ENCODE measurements at regions not wholly inside any gene's neighbourhood (a gene's known extent, or its start where the extent isn't known, plus 50 kb on each side); places are given as distances from the start of the nearest gene placed in this dataset.
A peak's percentile ranks its signal among the peaks of the same experiment; 100 is the strongest.
"Not testable (repeated sequence)": the region's sequence is repeated elsewhere in the genome, so short reads cannot be mapped to it uniquely, and the experiment has no call there.

GRCh38 chr5:152456815-152457443, 51.9 kb upstream of the NMUR2 start:
- no peak for DNase-seq

GRCh38 chr5:152462021-152462721, 57.1 kb upstream of the NMUR2 start:
- DNase-seq, result no peak

GRCh38 chr5:152464048-152464447, 59.0 kb upstream of the NMUR2 start:
- DNase-seq, result no peak

DNA sequence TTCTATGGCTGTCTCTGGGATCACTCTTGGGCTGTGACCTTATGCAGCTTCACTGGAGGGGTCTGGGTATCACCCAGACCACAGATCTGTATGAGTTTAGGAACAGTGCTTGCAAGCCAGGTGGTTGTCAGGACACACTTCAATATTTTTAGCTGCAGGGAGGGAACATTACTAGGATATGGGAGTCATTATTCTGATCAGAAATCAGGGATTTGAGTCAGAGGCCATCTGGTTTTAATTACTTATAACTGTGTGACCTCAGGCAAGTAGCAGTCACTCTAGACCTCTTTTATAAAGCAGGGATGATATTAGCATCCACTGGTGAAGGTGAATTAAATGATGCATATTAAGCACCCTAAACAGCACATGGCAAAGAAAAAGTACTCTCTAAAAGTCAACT, 60.1 kb upstream of the NMUR2 start:
- DNase-seq, result no peak

DNA sequence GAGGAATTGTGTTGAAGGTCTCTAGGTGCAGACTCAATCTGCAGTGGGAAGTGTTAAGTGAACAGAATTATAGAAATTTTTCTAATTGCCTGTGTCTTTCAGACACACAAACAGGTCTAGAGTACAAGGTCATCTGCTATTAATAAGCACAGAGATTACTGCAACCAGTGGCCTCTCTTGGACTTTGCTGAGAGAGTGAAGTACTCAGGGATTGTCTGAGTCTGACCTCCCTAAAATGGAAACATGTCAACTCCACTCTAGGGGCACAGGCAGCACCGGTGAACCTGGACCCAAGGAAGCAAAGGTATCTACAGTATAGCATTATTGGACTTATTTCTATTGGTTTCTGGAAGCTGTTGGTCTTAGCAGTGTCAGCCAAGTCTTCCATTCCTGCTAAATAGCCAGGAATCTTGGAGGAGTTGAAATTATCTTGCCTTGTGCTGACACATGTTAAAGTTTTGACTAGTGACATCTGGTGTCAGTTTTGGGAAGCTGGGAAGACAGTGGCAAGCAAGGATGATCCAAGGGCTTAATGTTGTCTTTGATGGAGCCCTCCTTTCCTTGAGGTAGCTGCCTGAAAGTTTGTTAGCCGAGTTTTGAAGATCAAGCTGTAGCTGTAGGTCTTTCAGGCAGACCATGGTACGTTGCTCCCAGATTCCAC, 61.1 kb upstream of the NMUR2 start:
- DNase-seq, result no peak

- no peak for DNase-seq
Observed at GRCh38 chr5:152470167-152470566, 65.1 kb upstream of the NMUR2 start.

GRCh38 chr5:152472083-152472482, 67.0 kb upstream of the NMUR2 start:
- no peak for DNase-seq

DNA sequence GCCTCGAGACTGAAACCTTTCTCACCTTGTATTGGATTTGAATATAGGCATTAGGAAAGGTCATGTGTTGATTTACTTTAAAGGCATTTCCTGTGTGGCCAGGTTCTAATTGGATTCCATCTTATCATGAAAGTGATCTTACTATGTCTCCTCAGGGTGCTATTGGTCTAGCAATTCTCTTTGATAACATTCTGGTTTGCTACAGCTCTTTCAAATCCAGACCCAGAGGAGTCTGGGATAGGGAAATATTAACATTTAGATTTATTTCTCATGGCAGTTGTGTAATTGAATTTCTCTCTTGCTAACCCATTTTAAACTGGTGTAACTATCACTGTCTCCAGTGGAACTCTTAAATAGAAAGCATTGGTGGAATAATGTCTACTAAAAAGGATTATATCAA, 69.9 kb upstream of the NMUR2 start:
- no peak for DNase-seq

DNA sequence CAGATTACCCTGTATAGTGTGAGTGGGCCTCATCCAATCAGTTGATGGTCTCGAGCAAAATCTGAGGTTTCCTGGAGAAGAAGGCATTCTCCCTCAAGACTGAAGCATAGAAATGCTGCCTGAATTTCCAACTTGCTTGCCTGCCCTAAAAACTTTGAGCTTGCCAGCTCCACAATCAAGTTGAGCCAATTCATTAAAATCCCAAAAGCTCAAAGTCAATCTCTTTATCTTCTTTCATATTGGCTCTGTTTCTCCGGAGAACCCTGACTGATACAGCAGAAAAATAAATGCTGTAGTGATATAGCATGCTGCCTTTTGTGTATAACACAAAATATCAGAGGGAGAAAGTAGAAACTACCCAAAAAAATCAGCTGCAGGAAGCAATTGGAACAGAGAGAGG, 72.5 kb upstream of the NMUR2 start:
- no peak for DNase-seq

- DNase-seq, result not testable (repeated sequence)
Observed at GRCh38 chr5:152479866-152480265, 74.8 kb upstream of the NMUR2 start.

DNA sequence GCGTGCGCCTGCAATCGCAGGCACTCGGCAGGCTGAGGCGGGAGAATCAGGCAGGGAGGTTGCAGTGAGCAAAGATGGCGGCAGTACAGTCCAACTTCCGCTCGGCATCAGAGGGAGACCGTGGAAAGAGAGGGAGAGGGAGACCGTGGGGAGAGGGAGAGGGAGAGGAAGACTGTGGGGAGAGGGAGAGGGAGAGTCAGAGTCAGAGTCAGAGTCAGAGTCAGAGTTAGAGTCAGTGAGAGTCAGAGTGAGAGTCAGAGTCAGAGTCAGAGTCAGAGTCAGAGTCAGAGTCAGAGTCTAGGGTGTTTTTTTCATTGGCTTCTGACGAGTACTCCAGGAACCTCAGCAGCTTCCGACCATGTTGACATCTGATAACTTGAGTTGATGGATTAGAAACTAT, 75.6 kb upstream of the NMUR2 start:
- DNase-seq, result not testable (repeated sequence)

DNA sequence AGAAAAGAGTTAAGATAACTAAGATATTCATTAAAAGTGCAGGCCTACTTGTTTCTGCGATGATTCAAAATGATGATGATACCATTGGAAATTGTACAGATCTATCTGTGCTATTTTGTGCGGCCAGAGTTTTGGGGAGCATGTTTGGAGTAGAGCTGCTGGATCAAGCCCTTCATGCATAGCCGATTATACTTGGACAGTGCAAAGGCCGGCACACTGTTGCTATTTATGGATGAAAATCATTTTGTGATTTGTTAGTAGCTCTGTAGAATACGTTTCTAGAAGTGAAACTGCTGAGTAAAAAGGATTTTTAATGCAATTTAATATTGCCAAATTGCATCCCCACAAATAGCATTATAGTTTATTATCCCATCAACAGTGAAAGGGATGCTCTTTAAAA, 82.1 kb upstream of the NMUR2 start:
- no peak for DNase-seq

- DNase-seq, result peak; percentile 23
Observed at GRCh38 chr5:152488869-152489268, 83.8 kb upstream of the NMUR2 start.

DNA sequence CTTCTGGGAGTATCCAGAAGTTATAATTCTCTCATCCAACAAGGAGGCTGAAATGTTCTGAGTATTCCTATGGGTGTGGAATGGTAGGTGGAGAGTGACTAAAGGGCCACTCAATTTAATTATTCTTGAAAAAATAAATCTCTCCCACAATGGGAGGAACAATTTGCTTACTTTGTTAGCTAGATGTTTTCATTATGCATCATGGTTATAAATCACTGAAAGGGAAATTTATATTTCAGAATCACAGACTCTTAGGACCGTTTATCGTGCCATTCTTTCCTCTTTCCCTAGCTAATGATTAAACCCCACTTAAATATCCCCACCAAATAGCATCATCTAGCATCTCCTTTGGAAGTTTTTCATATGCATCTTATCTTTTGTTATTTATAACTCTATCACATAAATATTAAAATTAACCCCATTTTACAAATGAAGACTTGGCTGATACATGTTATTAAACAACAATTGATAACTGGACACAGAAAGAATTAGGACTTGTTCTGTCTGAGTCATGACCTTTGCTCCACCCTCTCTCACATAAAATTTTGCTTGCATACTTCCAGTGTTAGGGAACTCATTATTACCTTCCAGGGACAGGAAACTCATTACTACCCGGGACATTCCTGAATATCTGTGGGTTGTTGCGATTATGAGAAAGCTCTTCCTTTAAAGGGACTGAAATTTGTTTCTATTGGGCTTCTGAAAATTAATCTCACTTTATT, 94.9 kb upstream of the NMUR2 start:
- no peak for DNase-seq

DNA sequence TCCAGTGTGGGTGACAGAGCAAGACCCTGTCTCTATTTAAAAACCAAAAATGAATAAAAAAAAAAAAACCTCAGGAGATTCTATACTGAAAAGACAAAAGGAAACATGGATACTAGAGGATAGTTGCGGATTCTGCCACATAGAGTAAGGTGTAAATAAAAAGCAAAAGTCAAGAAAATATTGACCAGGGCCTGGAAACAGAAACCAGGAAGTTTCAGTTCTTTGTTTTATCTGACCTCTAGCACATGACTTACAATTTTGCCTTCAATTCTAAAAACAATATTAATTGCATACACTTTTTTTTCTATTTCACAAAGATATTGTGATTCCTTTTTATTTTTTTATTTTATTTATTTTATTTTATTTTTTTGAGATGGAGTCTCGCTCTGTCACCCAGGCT, 96.2 kb upstream of the NMUR2 start:
- peak; percentile 17 for DNase-seq

DNA sequence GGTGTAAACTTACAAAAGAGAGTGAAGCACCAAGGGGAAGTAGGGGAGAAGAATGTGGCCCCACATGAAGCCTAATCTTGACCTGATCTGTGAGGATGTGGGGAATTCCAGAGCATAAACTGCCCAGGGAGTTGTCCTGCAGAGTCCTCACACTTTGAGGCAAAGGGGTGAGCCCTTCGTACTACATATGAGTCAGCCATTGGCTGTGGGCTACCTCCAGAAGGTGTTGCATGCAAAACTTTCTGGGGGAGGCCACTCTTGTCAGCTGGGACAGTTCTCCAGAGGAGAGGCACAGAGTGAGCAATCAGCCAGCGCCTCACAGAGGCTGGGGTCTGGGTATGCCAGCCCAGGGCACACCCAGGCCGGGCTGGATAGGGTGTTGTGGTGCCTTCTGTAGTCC, 98.1 kb upstream of the NMUR2 start:
- no peak for DNase-seq

- peak; percentile 33 for DNase-seq
Observed at GRCh38 chr5:152505442-152506042, 100.5 kb upstream of the NMUR2 start.

DNA sequence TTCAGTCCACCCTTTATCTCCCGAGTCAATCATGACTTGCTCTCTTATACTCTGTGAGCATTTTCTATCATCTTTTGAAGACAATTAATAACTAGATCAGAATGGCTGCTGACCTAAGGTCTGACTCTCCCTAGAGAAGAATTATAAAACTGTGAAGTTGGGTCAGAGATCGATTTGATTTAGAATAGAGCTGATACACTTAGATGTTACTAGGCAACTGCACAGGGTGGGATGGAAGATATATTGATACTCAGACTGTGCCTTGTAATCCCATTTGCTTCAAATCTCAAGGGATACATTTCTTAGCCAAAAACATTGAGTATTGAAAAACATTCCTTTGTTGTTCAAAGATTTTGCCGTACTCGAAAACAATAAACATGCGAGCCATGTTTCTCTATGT, 106.0 kb upstream of the NMUR2 start:
- no peak for DNase-seq

GRCh38 chr5:152511531-152512132, 106.6 kb upstream of the NMUR2 start:
- DNase-seq, result no peak

DNA sequence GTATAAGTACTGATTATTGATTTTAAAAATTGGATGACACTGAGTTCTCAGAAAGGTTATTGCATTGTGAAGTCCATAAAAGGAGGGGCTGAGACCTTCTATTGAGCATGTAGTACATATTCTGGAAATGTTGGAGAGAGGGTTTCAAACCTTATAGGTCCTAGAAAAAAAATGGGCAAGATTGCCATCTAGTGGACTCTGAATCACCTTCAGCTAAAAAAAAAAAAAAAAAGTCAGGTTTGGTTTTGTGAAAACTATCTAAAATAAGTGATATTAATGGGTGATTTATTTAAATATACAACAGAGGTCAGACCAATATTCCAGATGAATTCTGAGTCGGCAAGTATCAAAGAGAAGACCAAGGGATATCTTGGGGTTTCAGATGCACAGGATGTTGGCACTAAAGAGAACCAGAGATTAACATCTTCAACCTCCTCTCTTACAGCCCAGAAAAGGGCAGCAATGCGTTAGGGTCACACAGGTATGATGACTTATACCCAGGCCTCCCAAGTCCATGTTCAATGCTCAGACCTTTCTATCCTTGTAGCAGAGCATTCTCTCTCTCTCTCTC, 109.8 kb upstream of the NMUR2 start:
- peak; percentile 28 for DNase-seq

DNA sequence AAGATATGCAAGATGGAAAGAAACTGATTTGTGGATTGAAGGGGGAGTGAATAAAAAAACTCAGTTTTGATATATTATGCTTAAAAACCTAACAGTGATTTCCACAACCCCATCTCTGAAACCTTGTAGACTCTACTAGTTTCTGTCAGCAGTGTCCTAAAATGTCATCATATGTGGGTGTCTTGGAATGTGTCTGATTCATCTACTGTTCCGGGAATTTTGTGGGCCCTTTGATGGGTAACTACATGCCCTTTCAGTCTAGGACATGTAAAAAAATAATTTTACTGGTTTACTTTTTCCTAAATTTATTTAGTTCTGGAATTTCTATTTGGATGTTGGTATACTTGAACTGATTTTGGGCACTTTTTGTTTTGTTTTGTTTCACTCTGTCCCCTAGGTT, 118.9 kb upstream of the NMUR2 start:
- DNase-seq, result no peak

DNA sequence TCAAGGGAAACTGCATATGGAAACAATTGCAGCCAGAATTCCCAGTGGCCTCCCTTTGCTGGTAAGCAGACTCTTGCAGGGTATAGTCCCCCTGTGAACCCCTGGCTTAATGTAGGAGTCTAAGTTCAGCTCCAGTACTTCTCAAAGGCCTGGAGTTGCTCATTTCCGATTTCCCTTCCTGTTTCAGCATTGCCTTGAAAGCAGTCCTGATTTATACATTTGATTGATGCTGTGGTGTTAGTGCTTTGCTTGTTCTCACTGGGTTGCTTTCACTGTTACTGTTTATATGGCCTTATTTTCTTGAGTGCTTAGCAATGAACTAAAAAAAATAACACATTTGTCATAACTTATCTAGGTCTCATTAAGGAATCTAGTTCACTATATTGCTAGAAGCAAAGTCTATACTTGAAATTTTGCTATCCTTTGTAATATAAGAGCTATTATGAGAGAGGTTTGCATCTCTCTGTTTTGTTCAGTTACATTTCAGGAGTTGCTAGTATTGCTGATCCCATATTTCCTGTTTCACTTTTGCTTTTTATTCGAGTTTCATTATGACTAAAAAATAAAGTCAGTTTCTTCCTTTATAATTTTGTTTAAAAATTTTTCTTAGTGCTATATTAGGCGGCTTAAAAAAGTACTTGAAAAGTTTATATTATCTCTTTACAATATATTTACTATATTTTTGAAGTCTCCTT, 122.4 kb upstream of the NMUR2 start:
- peak; percentile 20 for DNase-seq
